Uterus (tissue), 3 donors: ENCODE measurements at regions not wholly inside any gene's neighbourhood (a gene's known extent, or its start where the extent isn't known, plus 50 kb on each side); places are given as distances from the start of the nearest gene placed in this dataset.

Source experiments
- DNase-seq, 2 donors: peaks; one replicate each; pipeline ENCODE4 v3.0.0-alpha.2; 2019 to 2020
- H3K27ac ChIP-seq, 2 donors: fragments of 200-600 bp; sonication (generic); 1 replicate in 1 of 2; 2 replicates in 1 of 2; pipeline ENCODE4 v1.5.1; 2016 to 2018
- H3K27me3 ChIP-seq, 2 donors: fragments of 200-600 bp; sonication (generic); one replicate each; pipeline ENCODE4 v1.5.1; 2018 to 2019; ENCODE audit warnings: control low read depth in 1 of 2
- H3K36me3 ChIP-seq, 2 donors: fragments of 200-600 bp; sonication (generic); one replicate each; pipeline ENCODE4 v1.5.1; 2019; ENCODE audit warnings: control low read depth in 1 of 2
- H3K4me1 ChIP-seq, 2 donors: fragments of 200-600 bp; sonication (generic); one replicate each; pipeline ENCODE4 v1.5.1; 2018 to 2019; ENCODE audit warnings: control low read depth in 1 of 2
- H3K4me3 ChIP-seq, 2 donors: fragments of 200-600 bp; sonication (generic); 1 replicate in 1 of 2; 2 replicates in 1 of 2; pipeline ENCODE4 v1.5.1; 2018 to 2019; ENCODE audit warnings: mild to moderate bottlenecking in 1 of 2
- H3K9me3 ChIP-seq, 2 donors: fragments of 200-600 bp; sonication (generic); one replicate each; pipeline ENCODE4 v1.5.1; 2019; ENCODE audit warnings: control low read depth in 1 of 2
- CTCF ChIP-seq, 4 experiments: fragments of 200-600 bp in 2 of 4; fragments of 450-650 bp in 2 of 4; sonication (generic) in 2 of 4; IDR thresholded peaks; one replicate each; pipeline ENCODE4 v1.5.1; 2016 to 2019; ENCODE audit warnings: antibody characterized with exemption in 4 of 4, mild to moderate bottlenecking in 2 of 4, moderate library complexity in 1 of 4
- POLR2A ChIP-seq, 2 donors: fragments of 450-650 bp; IDR thresholded peaks; one replicate each; pipeline ENCODE4 v1.6.1; 2016; ENCODE audit warnings: antibody characterized with exemption in 2 of 2, mild to moderate bottlenecking in 1 of 2, moderate library complexity in 1 of 2
- intact Hi-C: fragments of 100-400 bp; cut with DNase I; formaldehyde crosslinking; loops from one replicate; pipeline ENCODE4 v1.15.1; 2023; ENCODE audit warnings: low total_unique reads
- donor health status: DM: yes; HTN: yes; CAD: no.

DNA sequence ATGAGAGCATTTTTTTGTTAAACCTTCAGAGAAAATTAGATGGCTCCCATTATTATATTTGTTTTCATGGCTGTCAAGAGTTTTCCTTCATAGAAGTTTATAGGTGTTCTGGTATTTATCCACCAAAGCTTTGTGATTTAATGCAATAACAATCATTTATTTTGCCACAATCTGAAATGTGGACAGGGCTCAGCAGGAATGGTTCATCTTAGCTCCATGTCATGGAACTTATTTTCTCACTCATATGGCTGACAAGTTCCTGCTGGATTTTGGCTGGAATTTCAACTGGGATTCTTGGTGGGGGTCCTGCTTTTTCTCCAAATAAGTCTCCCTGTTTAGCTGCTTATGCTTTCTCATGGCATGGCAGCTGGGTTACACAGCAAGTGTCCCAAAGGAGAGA lies 876.7 kb downstream of the QKI start:
- no peak overlapping the region for H3K4me3 ChIP-seq
- no peaks in the 10 kb centered on the region for H3K36me3 ChIP-seq
- no peak overlapping the region for H3K27ac ChIP-seq
- no peaks in the 10 kb centered on the region for H3K4me1 ChIP-seq
- H3K27me3 ChIP-seq, result no peaks in the 10 kb centered on the region
- DNase-seq, result no peak
- TF ChIP-seq POLR2A (IDR thresholded peaks at IDR 0.05) (no peak), CTCF (IDR thresholded peaks at IDR 0.05) (no peak)
- H3K9me3 ChIP-seq, result no peaks in the 10 kb centered on the region
- intact Hi-C loops, result no loop called here

GRCh38 chr6:164290101-164290500 lies 875.6 kb downstream of the QKI start:
- intact Hi-C loops, result no loop called here
- H3K9me3 ChIP-seq, result no peaks in the 10 kb centered on the region
- no peak for DNase-seq
- no peak overlapping the region for H3K27ac ChIP-seq
- H3K4me1 ChIP-seq, result no peaks in the 10 kb centered on the region
- TF ChIP-seq CTCF (IDR thresholded peaks at IDR 0.05) (no peak), POLR2A (IDR thresholded peaks at IDR 0.05) (no peak)
- H3K36me3 ChIP-seq, result no peaks in the 10 kb centered on the region
- H3K27me3 ChIP-seq, result no peaks in the 10 kb centered on the region
- no peak overlapping the region for H3K4me3 ChIP-seq

DNA sequence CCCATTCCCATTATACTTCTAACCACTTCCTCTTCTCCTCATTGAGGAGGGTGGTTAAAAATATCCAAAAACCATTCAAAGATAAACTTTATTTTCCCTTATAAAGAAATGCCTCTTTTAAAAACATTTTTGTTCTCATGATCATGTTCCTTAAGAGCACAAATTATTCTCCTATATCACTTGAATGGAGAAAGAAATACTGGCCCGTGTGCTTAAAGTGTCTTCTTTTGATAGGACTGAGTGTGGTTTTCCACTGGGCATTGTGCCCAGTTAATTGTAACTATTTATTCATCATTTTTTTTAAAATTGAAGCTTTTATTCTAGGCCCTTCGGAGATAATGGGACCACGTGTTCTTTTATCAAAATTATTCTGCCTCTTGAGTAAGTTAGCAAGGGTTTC lies 871.5 kb downstream of the QKI start:
- DNase-seq, result no peak
- no peaks in the 10 kb centered on the region for H3K36me3 ChIP-seq
- no peaks in the 10 kb centered on the region for H3K4me1 ChIP-seq
- no peaks in the 10 kb centered on the region for H3K9me3 ChIP-seq
- no peaks in the 10 kb centered on the region for H3K27me3 ChIP-seq
- H3K27ac ChIP-seq, result no peak overlapping the region
- intact Hi-C loops, result no loop called here
- no peak overlapping the region for H3K4me3 ChIP-seq
- TF ChIP-seq CTCF (IDR thresholded peaks at IDR 0.05) (no peak), POLR2A (IDR thresholded peaks at IDR 0.05) (no peak)

DNA sequence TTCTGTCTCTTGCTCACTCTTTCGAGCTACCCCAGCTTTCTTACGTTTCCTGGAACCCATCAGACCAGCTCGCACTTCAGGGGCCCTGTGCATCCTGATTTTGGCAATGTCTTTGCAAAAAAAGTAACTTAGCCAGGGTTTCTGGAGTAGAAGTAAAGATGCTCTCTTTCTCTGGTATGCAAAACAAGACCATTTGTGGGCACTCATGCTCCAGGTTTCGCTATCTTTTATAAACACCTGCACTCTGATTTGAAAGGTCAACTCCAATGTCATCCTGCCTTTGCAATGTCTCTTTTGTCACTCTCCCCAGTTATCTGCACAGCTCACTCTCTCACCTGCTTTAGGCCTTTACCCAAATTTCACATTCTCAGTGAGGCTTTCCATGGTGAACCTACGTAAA lies 869.1 kb downstream of the QKI start:
- intact Hi-C loops, result no loop called here
- Histone ChIP-seq H3K36me3 (no peaks in the 10 kb centered on the region), H3K9me3 (no peaks in the 10 kb centered on the region), H3K27ac (no peak overlapping the region), H3K4me3 (no peak overlapping the region), H3K27me3 (no peaks in the 10 kb centered on the region), H3K4me1 (no peaks in the 10 kb centered on the region)
- no peak for DNase-seq
- TF ChIP-seq CTCF (IDR thresholded peaks at IDR 0.05) (no peak), POLR2A (IDR thresholded peaks at IDR 0.05) (no peak)

GRCh38 chr6:164276211-164276610 lies 861.7 kb downstream of the QKI start:
- H3K27ac ChIP-seq, result no peak overlapping the region
- no peaks in the 10 kb centered on the region for H3K27me3 ChIP-seq
- H3K36me3 ChIP-seq, result no peaks in the 10 kb centered on the region
- H3K4me3 ChIP-seq, result no peak overlapping the region
- intact Hi-C loops, result no loop called here
- H3K9me3 ChIP-seq, result no peaks in the 10 kb centered on the region
- no peak for DNase-seq
- TF ChIP-seq CTCF (IDR thresholded peaks at IDR 0.05) (no peak), POLR2A (IDR thresholded peaks at IDR 0.05) (no peak)
- H3K4me1 ChIP-seq, result no peaks in the 10 kb centered on the region
